NT2/D1 (cell line): ENCODE measurements at regions not wholly inside any gene's neighbourhood (a gene's known extent, or its start where the extent isn't known, plus 50 kb on each side); places are given as distances from the start of the nearest gene placed in this dataset.

Experiments
- SUZ12 ChIP-seq: IDR thresholded peaks from 2 replicates; pipeline ENCODE4 v1.6.1; 2011; ENCODE audit not compliant: insufficient read length, insufficient read depth; ENCODE audit errors: extremely low read depth
- YY1 ChIP-seq: IDR thresholded peaks from 2 replicates; pipeline ENCODE4 v1.6.1; 2011; ENCODE audit not compliant: insufficient read length, insufficient read depth
- ZNF274 ChIP-seq: IDR thresholded peaks from 2 replicates; pipeline ENCODE4 v1.6.1; 2011; ENCODE audit warnings: mild to moderate bottlenecking, low read depth, low read length

DNA sequence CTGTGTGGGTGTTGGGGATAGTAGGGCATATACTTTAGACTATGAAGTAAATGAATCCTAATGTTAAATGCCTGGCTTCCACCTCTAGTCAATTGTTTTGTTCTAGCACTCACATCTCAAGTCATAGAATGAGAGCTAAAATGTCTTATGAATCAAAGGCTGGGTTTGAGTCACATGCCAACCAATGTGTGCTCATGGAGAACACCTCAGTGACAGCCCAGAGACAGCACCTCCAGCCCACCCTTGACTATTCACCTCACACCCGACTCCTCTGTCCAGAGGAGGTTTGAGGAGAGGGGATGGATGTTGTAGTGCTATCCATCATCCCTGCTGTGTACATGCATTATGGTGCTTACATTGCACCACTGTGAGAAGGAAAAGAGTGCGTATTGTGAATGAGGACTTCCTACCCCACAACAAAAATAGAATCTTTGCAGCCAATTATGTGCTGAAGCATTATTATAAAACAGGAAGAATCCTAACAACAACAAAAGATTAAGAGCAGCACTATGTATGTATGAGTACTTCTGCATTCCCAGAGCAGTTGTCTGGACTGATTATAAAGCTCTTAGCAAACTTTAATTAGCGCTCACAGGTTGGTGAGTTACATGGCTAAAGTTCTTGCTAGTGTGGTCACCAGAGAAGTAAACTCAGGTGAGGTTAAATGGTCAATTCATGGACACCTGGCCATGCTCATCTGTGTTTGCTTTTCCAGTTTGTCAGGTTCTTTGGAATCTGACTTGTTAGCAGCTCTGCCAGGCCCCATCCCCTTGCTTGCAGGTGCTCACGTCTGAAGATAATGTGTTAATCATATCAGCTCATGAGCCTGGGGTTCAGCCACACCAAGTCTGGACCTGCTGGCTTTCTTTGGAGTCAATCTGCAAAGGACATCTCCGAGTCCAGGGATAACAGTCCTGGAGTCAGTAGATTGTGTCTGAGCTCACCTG is 55.3 kb upstream of the NABP1 start:
- TF ChIP-seq YY1 (no peak), ZNF274 (no peak), SUZ12 (no peak)
